ENCODE measurements at regions not wholly inside any gene's neighbourhood (a gene's known extent, or its start where the extent isn't known, plus 50 kb on each side); places are given as distances from the start of the nearest gene placed in this dataset.

- Histone ChIP-seq H3K4me1 (no peaks in the 10 kb centered on the region), H3K27me3 (no peaks in the 10 kb centered on the region), H3K36me3 (no peaks in the 10 kb centered on the region), H3K27ac (no peak overlapping the region), H3K4me3 (no peak overlapping the region), H3K9me3 (no peaks in the 10 kb centered on the region)
- intact Hi-C loops (cut with DNase I), result loop anchor here (1.0 to 10.0 kb wide), 3 partner anchors 84 to 678 kb away; no protein-coding TSS in a partner anchor
- peak in 1 of 2 donors; percentile 81 for DNase-seq (ENCODE audit: low spot score in 2 of 2)
- TF ChIP-seq, protein P1, sequence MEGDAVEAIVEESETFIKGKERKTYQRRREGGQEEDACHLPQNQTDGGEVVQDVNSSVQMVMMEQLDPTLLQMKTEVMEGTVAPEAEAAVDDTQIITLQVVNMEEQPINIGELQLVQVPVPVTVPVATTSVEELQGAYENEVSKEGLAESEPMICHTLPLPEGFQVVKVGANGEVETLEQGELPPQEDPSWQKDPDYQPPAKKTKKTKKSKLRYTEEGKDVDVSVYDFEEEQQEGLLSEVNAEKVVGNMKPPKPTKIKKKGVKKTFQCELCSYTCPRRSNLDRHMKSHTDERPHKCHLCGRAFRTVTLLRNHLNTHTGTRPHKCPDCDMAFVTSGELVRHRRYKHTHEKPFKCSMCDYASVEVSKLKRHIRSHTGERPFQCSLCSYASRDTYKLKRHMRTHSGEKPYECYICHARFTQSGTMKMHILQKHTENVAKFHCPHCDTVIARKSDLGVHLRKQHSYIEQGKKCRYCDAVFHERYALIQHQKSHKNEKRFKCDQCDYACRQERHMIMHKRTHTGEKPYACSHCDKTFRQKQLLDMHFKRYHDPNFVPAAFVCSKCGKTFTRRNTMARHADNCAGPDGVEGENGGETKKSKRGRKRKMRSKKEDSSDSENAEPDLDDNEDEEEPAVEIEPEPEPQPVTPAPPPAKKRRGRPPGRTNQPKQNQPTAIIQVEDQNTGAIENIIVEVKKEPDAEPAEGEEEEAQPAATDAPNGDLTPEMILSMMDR (IDR thresholded peaks at IDR 0.05), result peak; percentile 32 to 85 (median 72)
These were observed 91.7 kb upstream of the CXorf66 start for GRCh38 chrX:140057001-140057411.

DNA sequence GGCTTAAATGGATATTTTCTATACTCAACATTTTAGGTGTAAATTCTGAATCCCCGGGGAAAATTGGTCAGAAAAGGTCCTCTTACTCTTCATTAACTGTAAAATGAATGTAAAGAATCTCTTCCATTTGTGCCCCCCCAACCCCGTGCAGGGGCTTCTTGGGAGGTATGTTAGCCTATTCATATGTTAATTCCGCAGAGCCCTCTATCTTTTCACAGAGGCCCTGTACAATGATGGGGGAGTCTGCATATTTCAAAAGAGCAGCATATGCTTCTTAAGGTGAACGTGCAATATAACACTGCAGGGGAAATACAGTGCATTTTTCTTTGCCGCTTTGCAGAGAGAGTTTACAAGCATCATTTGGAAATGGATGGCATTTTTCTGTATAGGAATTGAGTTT lies 88.5 kb upstream of the CXorf66 start:
- no peak for DNase-seq (ENCODE audit: low spot score in 2 of 2)
- no peaks in the 10 kb centered on the region for H3K4me1 ChIP-seq
- no peaks in the 10 kb centered on the region for H3K36me3 ChIP-seq
- no peaks in the 10 kb centered on the region for H3K27me3 ChIP-seq
- no peak overlapping the region for H3K4me3 ChIP-seq
- TF ChIP-seq, protein P1 (IDR thresholded peaks at IDR 0.05), result no peak
- H3K9me3 ChIP-seq, result no peaks in the 10 kb centered on the region
- intact Hi-C loops (cut with DNase I), result loop anchor here (10.0 kb wide), 2 partner anchors 611 to 681 kb away; no protein-coding TSS in a partner anchor
- no peak overlapping the region for H3K27ac ChIP-seq

DNA sequence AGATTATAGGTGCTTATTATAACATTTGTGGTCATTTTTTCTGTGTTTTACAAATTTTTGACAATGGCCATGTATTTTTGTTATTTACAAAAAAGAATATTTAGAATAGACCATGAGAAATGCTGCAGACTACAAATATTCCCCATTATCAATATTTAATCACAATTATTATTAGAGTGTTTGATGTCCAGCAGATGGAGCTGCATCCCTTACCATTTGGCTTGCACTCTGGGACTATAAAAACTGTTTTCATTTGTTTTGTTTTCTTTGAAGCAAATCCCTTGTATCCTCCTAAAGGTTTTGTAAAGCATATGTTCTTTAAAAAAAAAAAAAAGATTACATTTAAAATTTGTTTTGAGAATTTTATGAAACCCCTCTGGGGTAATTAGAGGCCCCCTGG lies 85.6 kb upstream of the CXorf66 start:
- Histone ChIP-seq H3K9me3 (no peaks in the 10 kb centered on the region), H3K4me1 (no peaks in the 10 kb centered on the region), H3K36me3 (no peaks in the 10 kb centered on the region), H3K27me3 (no peaks in the 10 kb centered on the region), H3K27ac (no peak overlapping the region), H3K4me3 (no peak overlapping the region)
- no peak for DNase-seq (ENCODE audit: low spot score in 2 of 2)
- intact Hi-C loops (cut with DNase I), result loop anchor here (10.0 kb wide), 2 partner anchors 614 to 684 kb away; no protein-coding TSS in a partner anchor
- TF ChIP-seq, protein P1 (IDR thresholded peaks at IDR 0.05), result peak in 1 of 3 experiments; percentile 16

- peaks cover 0 to 21% of the 10 kb centered on the region in 2 donors for H3K9me3 ChIP-seq
- DNase-seq (ENCODE audit: low spot score in 2 of 2), result no peak
- TF ChIP-seq, protein P1 (IDR thresholded peaks at IDR 0.05), result no peak
These were observed 75.1 kb upstream of the CXorf66 start for GRCh38 chrX:140040386-140040785.

DNA sequence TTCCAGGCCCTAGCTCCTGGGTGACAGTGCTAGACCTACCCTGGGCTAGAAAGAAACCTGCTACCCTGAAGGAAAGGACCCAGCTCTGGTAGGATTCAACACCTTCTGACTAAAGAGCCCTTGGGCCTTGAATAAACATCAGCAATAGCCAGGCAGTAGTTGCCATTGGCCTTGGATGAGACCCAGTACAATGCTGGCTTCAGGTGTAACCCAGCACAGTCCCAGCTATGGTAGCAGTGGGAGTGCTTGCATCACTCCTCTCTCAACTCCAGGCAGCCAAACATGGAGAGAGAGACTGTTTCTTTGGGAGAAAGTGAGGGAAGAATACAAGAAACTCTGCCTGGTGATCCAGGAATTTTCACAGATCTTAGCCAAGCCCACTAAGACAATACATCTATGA lies 73.5 kb upstream of the CXorf66 start:
- Histone ChIP-seq H3K9me3 (peaks cover 0 to 21% of the 10 kb centered on the region in 2 donors), H3K27ac (no peak overlapping the region), H3K4me3 (no peak overlapping the region), H3K36me3 (no peaks in the 10 kb centered on the region), H3K4me1 (no peaks in the 10 kb centered on the region), H3K27me3 (no peaks in the 10 kb centered on the region)
- no peak for DNase-seq (ENCODE audit: low spot score in 2 of 2)
- TF ChIP-seq, protein P1 (IDR thresholded peaks at IDR 0.05), result no peak
- intact Hi-C loops (cut with DNase I), result no loop called here

More at GRCh38 chrX:140040386-140040785, 75.1 kb upstream of the CXorf66 start:
- H3K36me3 ChIP-seq, result no peaks in the 10 kb centered on the region
- no peaks in the 10 kb centered on the region for H3K4me1 ChIP-seq
- H3K27me3 ChIP-seq, result no peaks in the 10 kb centered on the region
- intact Hi-C loops (cut with DNase I), result no loop called here
- no peak overlapping the region for H3K27ac ChIP-seq
- H3K4me3 ChIP-seq, result no peak overlapping the region

DNA sequence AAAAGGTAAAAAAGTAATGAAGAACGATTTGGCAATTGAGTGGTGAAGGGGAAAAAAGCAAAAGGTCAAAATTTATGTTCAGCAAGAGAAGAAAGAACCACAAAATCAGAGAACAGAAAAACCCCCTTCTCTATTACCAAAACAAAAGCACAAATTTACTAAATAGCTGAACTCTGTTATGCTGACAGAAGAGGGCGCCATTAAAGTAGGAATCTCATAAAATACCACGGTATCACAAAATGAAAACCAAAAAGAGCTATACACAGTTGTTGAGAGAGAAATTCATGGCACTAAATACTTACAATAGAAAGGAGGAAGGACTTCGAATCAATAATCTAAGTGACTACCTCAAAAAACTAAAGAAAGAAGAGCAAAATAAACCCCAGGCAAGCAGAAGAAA lies 69.6 kb upstream of the CXorf66 start:
- Histone ChIP-seq H3K4me1 (no peaks in the 10 kb centered on the region), H3K9me3 (peaks cover 0 to 16% of the 10 kb centered on the region in 2 donors), H3K27ac (no peak overlapping the region), H3K36me3 (no peaks in the 10 kb centered on the region), H3K27me3 (no peaks in the 10 kb centered on the region), H3K4me3 (no peak overlapping the region)
- TF ChIP-seq, protein P1 (IDR thresholded peaks at IDR 0.05), result no peak
- no peak for DNase-seq (ENCODE audit: low spot score in 2 of 2)
- intact Hi-C loops (cut with DNase I), result no loop called here

Measured in ascending aorta (tissue), 2 donors.